HEK293T (cell line): ENCODE measurements at regions not wholly inside any gene's neighbourhood (a gene's known extent, or its start where the extent isn't known, plus 50 kb on each side); places are given as distances from the start of the nearest gene placed in this dataset.

ENCODE experiments used
- BHLHE40 ChIP-seq: fragments of 450-650 bp; IDR thresholded peaks from 2 replicates; pipeline ENCODE4 v1.6.1; 2016; ENCODE audit warnings: mild to moderate bottlenecking, moderate library complexity, borderline replicate concordance
- ELF4 ChIP-seq: fragments of 450-650 bp; IDR thresholded peaks from 2 replicates; pipeline ENCODE4 v1.6.1; 2017; ENCODE audit warnings: antibody characterized with exemption
- FOXM1 ChIP-seq: fragments of 450-650 bp; IDR thresholded peaks from 2 replicates; pipeline ENCODE4 v1.6.1; 2017; ENCODE audit warnings: mild to moderate bottlenecking, borderline replicate concordance
- SP1 ChIP-seq: fragments of 450-650 bp; IDR thresholded peaks from 2 replicates; pipeline ENCODE4 v1.6.1; 2017
- TARDBP ChIP-seq: fragments of 450-650 bp; IDR thresholded peaks from 2 replicates; pipeline ENCODE4 v1.6.1; 2016
- ZNF384 ChIP-seq: fragments of 450-650 bp; IDR thresholded peaks from 2 replicates; pipeline ENCODE4 v1.6.1; 2016

- TF ChIP-seq FOXM1 = no peak
- TF ChIP-seq TARDBP = no peak
- no peak for TF ChIP-seq ZNF384
- TF ChIP-seq SP1 = no peak
- TF ChIP-seq BHLHE40 = no peak
- TF ChIP-seq ELF4 = no peak
Observed at GRCh38 chr5:56434986-56435385, 201.9 kb upstream of the ANKRD55 start.
